AML-193 (cell line): ENCODE measurements at regions not wholly inside any gene's neighbourhood (a gene's known extent, or its start where the extent isn't known, plus 50 kb on each side); places are given as distances from the start of the nearest gene placed in this dataset.

Experiments
- DNase-seq, 2 experiments: peaks; one replicate each; lab custom pipeline; 2025; lab: John Stamatoyannopoulos, UW

GRCh38 chr22:27226666-27227065, 569.3 kb downstream of the MIAT start:
- DNase-seq = no peak

- DNase-seq = no peak
Observed at GRCh38 chr22:27228771-27229170, 571.4 kb downstream of the MIAT start.

- no peak for DNase-seq
Observed at GRCh38 chr22:27230189-27230588, 571.4 kb downstream of the MN1 start.

- DNase-seq = no peak
Observed at GRCh38 chr22:27231266-27231665, 570.3 kb downstream of the MN1 start.

- DNase-seq = no peak
Observed at GRCh38 chr22:27232077-27232476, 569.5 kb downstream of the MN1 start.

GRCh38 chr22:27237080-27237741, 564.3 kb downstream of the MN1 start:
- no peak for DNase-seq

GRCh38 chr22:27238935-27239510, 562.5 kb downstream of the MN1 start:
- no peak for DNase-seq

- DNase-seq = no peak
Observed at GRCh38 chr22:27239520-27239919, 562.0 kb downstream of the MN1 start.

GRCh38 chr22:27240298-27241075, 561.1 kb downstream of the MN1 start:
- DNase-seq = no peak

- DNase-seq = no peak
Observed at GRCh38 chr22:27241430-27242321, 559.9 kb downstream of the MN1 start.

GRCh38 chr22:27242474-27242873, 559.1 kb downstream of the MN1 start:
- no peak for DNase-seq

- no peak for DNase-seq
Observed at GRCh38 chr22:27242917-27243589, 558.5 kb downstream of the MN1 start.

GRCh38 chr22:27244328-27244727, 557.2 kb downstream of the MN1 start:
- DNase-seq = no peak

GRCh38 chr22:27245056-27245455, 556.5 kb downstream of the MN1 start:
- no peak for DNase-seq

- DNase-seq = no peak
Observed at GRCh38 chr22:27246558-27246957, 555.0 kb downstream of the MN1 start.

GRCh38 chr22:27247701-27248434, 553.7 kb downstream of the MN1 start:
- DNase-seq = no peak

GRCh38 chr22:27250418-27250817, 551.1 kb downstream of the MN1 start:
- no peak for DNase-seq

- DNase-seq = no peak
Observed at GRCh38 chr22:27250886-27251285, 550.7 kb downstream of the MN1 start.

GRCh38 chr22:27251563-27251962, 550.0 kb downstream of the MN1 start:
- DNase-seq = no peak

- no peak for DNase-seq
Observed at GRCh38 chr22:27252282-27253049, 549.1 kb downstream of the MN1 start.
